CD8-positive, alpha-beta memory T cell (primary cell): ENCODE measurements at regions not wholly inside any gene's neighbourhood (a gene's known extent, or its start where the extent isn't known, plus 50 kb on each side); places are given as distances from the start of the nearest gene placed in this dataset.

ENCODE experiments used
- CTCF ChIA-PET: fragments of 350-600 bp; sonication (Branson Sonifier 250); formaldehyde crosslinking; loops from one replicate; lab custom pipeline; 2021; ENCODE audit warnings: antibody characterized with exemption; lab: Charles Lee
- POLR2A ChIA-PET: fragments of 350-600 bp; sonication (Branson Sonifier 250); formaldehyde crosslinking; loops from one replicate; lab custom pipeline; 2021; ENCODE audit warnings: antibody characterized with exemption; lab: Charles Lee
- DNase-seq, 5 donors: peaks; one replicate each; pipeline versions ENCODE4 v3.0.0 to v3.0.0-alpha.2; 2020 to 2022; ENCODE audit warnings: mixed read lengths in 1 of 5
- H3K27ac ChIP-seq: one replicate; pipeline ENCODE4 v1.7.0; 2013; ENCODE audit warnings: low read depth, mild to moderate bottlenecking, low read length, moderate library complexity
- H3K27me3 ChIP-seq: 2 replicates; pipeline ENCODE4 v1.7.0; 2013; ENCODE audit warnings: low read length, mild to moderate bottlenecking; ENCODE audit not compliant: insufficient read depth, poor library complexity, severe bottlenecking
- H3K36me3 ChIP-seq: 2 replicates; pipeline ENCODE4 v1.7.0; 2013; ENCODE audit warnings: mild to moderate bottlenecking, low read length, moderate library complexity; ENCODE audit not compliant: insufficient read depth
- H3K4me1 ChIP-seq: 2 replicates; pipeline ENCODE4 v1.7.0; 2013; ENCODE audit warnings: mild to moderate bottlenecking, low read length, moderate library complexity; ENCODE audit not compliant: insufficient read depth
- H3K4me3 ChIP-seq: 2 replicates; pipeline ENCODE4 v1.7.0; 2013; ENCODE audit warnings: mild to moderate bottlenecking, low read length
- H3K9me3 ChIP-seq: 2 replicates; pipeline ENCODE4 v1.7.0; 2013; ENCODE audit warnings: mild to moderate bottlenecking, low read length
- H3K27ac Mint-ChIP-seq, 8 donors: one replicate each; pipeline ENCODE4 v1.8.0; 2020 to 2021; ENCODE audit warnings: mixed read lengths in 8 of 8, mild to moderate bottlenecking in 6 of 8, inconsistent platforms in 3 of 8, moderate library complexity in 3 of 8
- H3K27me3 Mint-ChIP-seq, 2 donors: one replicate each; pipeline ENCODE4 v1.8.0; 2020 to 2021; ENCODE audit warnings: mixed read lengths in 2 of 2, mild to moderate bottlenecking in 1 of 2, moderate library complexity in 1 of 2
- H3K36me3 Mint-ChIP-seq, 3 donors: one replicate each; pipeline ENCODE4 v1.8.0; 2020 to 2021; ENCODE audit warnings: mixed read lengths in 3 of 3, inconsistent platforms in 1 of 3, mild to moderate bottlenecking in 1 of 3
- H3K4me1 Mint-ChIP-seq, 3 donors: one replicate each; pipeline ENCODE4 v1.8.0; 2020 to 2021; ENCODE audit warnings: mixed read lengths in 3 of 3, inconsistent platforms in 1 of 3, mild to moderate bottlenecking in 1 of 3
- H3K4me3 Mint-ChIP-seq, 7 donors: one replicate each; pipeline ENCODE4 v1.8.0; 2020 to 2021; ENCODE audit warnings: mixed read lengths in 7 of 7, mild to moderate bottlenecking in 6 of 7, moderate library complexity in 4 of 7, inconsistent platforms in 2 of 7
- H3K9me3 Mint-ChIP-seq, 5 donors: one replicate each; pipeline ENCODE4 v1.8.0; 2020 to 2022; ENCODE audit warnings: mixed read lengths in 5 of 5, mild to moderate bottlenecking in 3 of 5, moderate library complexity in 2 of 5, inconsistent platforms in 1 of 5

DNA sequence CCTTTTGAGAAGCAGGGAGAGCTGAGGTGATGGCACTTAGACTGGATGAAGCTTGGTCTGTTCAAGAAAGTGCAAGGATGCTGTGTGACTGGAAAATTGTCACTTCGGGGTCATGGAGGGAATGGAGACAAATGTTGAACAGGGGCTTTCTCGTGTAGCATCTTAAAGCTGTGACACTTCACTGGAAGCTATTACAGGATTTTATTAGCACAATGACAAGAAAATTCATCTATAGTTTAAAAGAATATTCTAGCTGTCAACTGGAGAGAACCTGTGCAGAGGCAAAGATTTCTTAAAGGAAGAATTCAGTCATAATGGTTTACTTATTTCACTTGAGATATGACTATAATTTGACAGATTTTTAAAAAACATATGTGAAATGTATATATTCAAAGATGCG lies 963.9 kb upstream of the ZEB2 start:
- Mint-ChIP-seq H3K4me3 (no peak overlapping the region), H3K27me3 (no peaks in the 10 kb centered on the region), H3K27ac (no peak overlapping the region), H3K4me1 (no peaks in the 10 kb centered on the region), H3K36me3 (no peaks in the 10 kb centered on the region), H3K9me3 (no peaks in the 10 kb centered on the region)
- H3K27me3 ChIP-seq: no peaks in the 10 kb centered on the region
- POLR2A ChIA-PET: no interaction called here
- no peak overlapping the region for H3K4me3 ChIP-seq
- no peak for DNase-seq
- H3K9me3 ChIP-seq: no peaks in the 10 kb centered on the region
- H3K36me3 ChIP-seq: no peaks in the 10 kb centered on the region
- H3K4me1 ChIP-seq: no peaks in the 10 kb centered on the region
- no peak overlapping the region for H3K27ac ChIP-seq
- CTCF ChIA-PET: no interaction called here

DNA sequence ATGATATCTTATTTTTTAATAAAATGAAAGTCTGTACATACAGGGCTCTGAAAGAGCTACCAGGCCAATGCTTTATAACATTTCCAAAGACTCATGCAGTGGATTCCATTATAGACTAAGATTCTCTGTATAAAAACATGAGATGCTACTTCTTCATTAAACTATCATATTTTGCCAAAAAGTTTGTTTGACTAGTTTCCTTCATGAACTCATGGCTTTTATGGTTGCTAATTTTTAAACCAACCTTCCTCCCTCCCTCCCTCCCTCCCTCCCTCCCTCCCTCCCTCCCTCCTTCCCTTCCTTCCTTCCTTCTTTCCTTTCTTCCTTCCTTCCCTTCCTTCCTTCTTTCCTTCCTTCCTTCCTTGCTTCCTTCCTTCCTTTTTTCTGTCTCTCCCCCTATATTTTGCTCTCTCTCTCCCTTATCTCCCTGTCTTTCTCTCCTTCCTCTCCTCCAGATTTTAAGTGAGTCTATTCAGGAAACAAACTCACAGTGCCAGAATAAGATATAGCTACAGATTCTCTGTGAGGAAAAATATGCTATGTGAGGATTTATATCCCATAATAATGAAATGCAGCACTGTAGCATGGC lies 961.5 kb upstream of the ZEB2 start:
- Histone ChIP-seq H3K27me3 (no peaks in the 10 kb centered on the region), H3K27ac (no peak overlapping the region), H3K4me3 (no peak overlapping the region), H3K4me1 (no peaks in the 10 kb centered on the region), H3K9me3 (no peaks in the 10 kb centered on the region), H3K36me3 (no peaks in the 10 kb centered on the region)
- H3K9me3 Mint-ChIP-seq: no peaks in the 10 kb centered on the region
- no peak overlapping the region for H3K4me3 Mint-ChIP-seq
- no peaks in the 10 kb centered on the region for H3K4me1 Mint-ChIP-seq
- CTCF ChIA-PET: no interaction called here
- H3K36me3 Mint-ChIP-seq: no peaks in the 10 kb centered on the region
- POLR2A ChIA-PET: no interaction called here
- no peak for DNase-seq
- H3K27ac Mint-ChIP-seq: peak overlapping the region in 1 of 8 donors; percentile 1
- no peaks in the 10 kb centered on the region for H3K27me3 Mint-ChIP-seq

DNA sequence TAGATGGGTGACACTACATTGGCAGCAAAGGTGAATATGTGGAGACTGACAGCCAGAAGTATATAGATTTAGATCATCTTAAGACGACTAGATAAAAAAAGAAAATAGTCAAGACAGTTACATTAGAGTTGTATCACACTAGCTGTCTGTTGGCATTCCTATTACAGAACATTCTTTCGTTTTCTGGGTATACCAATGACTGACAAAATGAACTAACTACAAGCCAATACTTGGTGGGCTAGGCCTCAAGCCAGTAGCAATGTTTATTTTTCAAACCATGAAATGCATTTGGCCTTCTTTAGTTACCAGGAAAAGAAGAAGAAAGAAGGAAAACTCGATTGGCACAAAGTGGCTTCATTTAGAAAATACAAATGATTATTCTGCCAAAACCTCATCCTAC lies 944.9 kb upstream of the ZEB2 start:
- no peaks in the 10 kb centered on the region for H3K27me3 ChIP-seq
- CTCF ChIA-PET: no interaction called here
- Mint-ChIP-seq H3K9me3 (peaks cover 0 to 5% (median 2%) of the 10 kb centered on the region in 5 donors), H3K36me3 (no peaks in the 10 kb centered on the region), H3K27ac (no peak overlapping the region), H3K27me3 (no peaks in the 10 kb centered on the region), H3K4me3 (no peak overlapping the region), H3K4me1 (no peaks in the 10 kb centered on the region)
- no peak overlapping the region for H3K27ac ChIP-seq
- no peaks in the 10 kb centered on the region for H3K9me3 ChIP-seq
- no peaks in the 10 kb centered on the region for H3K4me1 ChIP-seq
- H3K36me3 ChIP-seq: no peaks in the 10 kb centered on the region
- POLR2A ChIA-PET: no interaction called here
- no peak overlapping the region for H3K4me3 ChIP-seq
- DNase-seq: no peak

DNA sequence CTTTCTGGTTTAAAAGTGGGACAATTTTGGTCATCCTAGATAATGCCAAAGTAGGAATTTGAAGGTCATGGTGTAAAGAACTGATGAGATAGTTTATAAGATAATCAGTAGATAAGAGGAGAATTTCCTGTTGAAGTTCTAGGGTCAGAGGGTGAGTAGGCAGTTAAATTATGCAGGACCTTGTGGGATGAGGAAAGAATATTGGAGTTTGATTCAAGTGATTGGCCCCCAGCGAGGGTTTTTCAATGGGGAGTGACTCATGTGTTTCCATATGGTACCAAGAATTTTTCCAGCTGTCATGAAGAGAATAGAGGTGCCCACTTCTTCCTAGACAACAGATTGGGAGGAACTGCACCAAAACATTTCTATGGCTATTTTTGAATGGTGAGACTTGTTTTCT lies 940.2 kb upstream of the ZEB2 start:
- Histone ChIP-seq H3K4me3 (no peak overlapping the region), H3K9me3 (no peaks in the 10 kb centered on the region), H3K36me3 (no peaks in the 10 kb centered on the region), H3K4me1 (no peaks in the 10 kb centered on the region), H3K27ac (no peak overlapping the region), H3K27me3 (no peaks in the 10 kb centered on the region)
- ChIA-PET CTCF (no interaction called here), POLR2A (no interaction called here)
- Mint-ChIP-seq H3K27ac (no peak overlapping the region), H3K36me3 (no peaks in the 10 kb centered on the region), H3K27me3 (peaks cover 0 to 1% of the 10 kb centered on the region in 2 donors), H3K4me3 (no peak overlapping the region), H3K9me3 (peaks cover 0 to 8% (median 2%) of the 10 kb centered on the region in 5 donors), H3K4me1 (no peaks in the 10 kb centered on the region)
- no peak for DNase-seq

DNA sequence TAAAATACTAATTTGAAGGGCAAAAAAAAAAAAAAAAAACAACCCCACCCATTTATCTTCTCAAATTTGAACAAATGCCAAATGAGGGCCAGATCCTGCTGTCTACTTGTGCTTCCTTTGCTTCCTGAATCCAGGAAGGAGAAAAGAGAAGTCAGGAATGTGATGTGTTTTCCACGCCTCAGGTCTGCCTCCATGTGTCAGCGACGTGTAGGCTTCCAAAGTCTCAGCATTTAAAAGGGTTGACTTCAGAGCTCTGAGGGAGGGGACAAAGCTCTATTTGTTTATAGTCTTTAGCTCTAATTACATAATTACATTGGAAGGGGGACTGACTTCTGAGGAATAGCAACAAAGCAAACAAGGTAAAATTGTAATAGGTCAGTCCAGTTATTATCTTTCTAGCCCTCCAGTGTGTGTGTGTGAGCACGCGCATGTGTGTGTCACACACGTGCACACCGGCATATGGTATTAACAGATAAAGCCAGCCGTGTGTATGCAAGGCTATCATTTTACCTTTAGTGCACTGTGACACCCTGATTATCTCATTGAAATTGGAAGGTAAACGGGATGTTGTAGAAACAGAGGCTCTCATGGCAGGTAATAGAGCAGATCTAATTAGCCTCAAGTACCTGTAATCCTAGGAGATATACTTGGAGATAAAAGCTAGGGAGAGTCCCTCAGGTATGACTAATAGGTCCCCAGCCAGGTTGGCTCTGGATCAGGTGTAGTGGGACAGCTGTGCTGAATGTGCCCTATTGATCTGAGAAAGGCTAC lies 911.4 kb upstream of the ZEB2 start:
- no peak for DNase-seq
- H3K27me3 ChIP-seq: no peaks in the 10 kb centered on the region
- no peaks in the 10 kb centered on the region for H3K9me3 ChIP-seq
- no peaks in the 10 kb centered on the region for H3K36me3 Mint-ChIP-seq
- no peaks in the 10 kb centered on the region for H3K4me1 Mint-ChIP-seq
- POLR2A ChIA-PET: no interaction called here
- H3K36me3 ChIP-seq: no peaks in the 10 kb centered on the region
- no peak overlapping the region for H3K4me3 ChIP-seq
- no peak overlapping the region for H3K27ac ChIP-seq
- H3K9me3 Mint-ChIP-seq: peaks cover 0 to 3% (median 0%) of the 10 kb centered on the region in 5 donors
- H3K27me3 Mint-ChIP-seq: no peaks in the 10 kb centered on the region
- CTCF ChIA-PET: no interaction called here
- H3K4me1 ChIP-seq: no peaks in the 10 kb centered on the region
- H3K27ac Mint-ChIP-seq: no peak overlapping the region
- no peak overlapping the region for H3K4me3 Mint-ChIP-seq

DNA sequence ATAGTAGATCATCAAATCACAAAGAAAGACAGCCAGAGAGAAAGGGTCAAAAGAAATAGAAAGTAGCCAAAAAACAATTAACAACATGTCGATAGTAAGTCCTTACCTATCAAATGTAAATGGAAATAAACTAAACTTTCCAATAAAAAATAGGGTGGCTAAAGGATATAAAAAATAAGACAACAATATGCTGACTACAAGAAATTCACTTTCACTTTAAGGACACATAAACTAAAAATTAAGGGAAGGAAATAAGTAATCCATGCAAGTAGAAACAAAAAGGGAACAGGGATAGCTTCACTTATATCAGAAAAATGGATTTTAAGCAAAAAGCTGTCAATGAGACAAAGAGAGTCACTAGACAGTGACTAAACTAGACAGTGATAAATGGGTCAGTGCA lies 903.9 kb upstream of the ZEB2 start:
- Mint-ChIP-seq H3K27ac (no peak overlapping the region), H3K4me1 (no peaks in the 10 kb centered on the region), H3K4me3 (no peak overlapping the region), H3K9me3 (peaks cover 7 to 15% (median 14%) of the 10 kb centered on the region in 5 donors), H3K27me3 (no peaks in the 10 kb centered on the region), H3K36me3 (no peaks in the 10 kb centered on the region)
- no peaks in the 10 kb centered on the region for H3K27me3 ChIP-seq
- ChIA-PET POLR2A (no interaction called here), CTCF (no interaction called here)
- no peak overlapping the region for H3K27ac ChIP-seq
- H3K36me3 ChIP-seq: no peaks in the 10 kb centered on the region
- no peak for DNase-seq
- H3K4me1 ChIP-seq: no peaks in the 10 kb centered on the region
- H3K9me3 ChIP-seq: no peaks in the 10 kb centered on the region
- no peak overlapping the region for H3K4me3 ChIP-seq

DNA sequence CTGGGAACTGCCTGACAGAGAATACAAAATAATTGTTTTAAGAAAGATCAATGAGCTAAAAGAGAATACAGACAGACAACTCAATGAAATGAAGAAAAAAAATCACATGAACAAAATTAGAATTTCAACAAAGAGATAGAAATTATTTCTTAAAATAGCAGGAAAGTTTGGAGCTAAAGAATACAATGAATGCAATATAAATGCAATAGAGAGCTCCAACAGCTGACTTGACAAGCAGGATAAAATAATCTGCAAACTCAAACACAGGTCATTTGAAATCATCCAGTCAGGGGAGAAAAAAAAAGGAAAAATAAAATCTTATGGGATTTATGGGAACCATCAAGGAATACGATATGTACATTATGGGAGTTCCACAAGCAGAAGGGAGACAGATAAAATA lies 902.7 kb upstream of the ZEB2 start:
- H3K4me1 ChIP-seq: no peaks in the 10 kb centered on the region
- no peaks in the 10 kb centered on the region for H3K36me3 ChIP-seq
- Mint-ChIP-seq H3K4me1 (no peaks in the 10 kb centered on the region), H3K27me3 (peaks cover 0 to 2% of the 10 kb centered on the region in 2 donors), H3K27ac (no peak overlapping the region), H3K36me3 (no peaks in the 10 kb centered on the region), H3K4me3 (no peak overlapping the region), H3K9me3 (peaks cover 8 to 15% (median 14%) of the 10 kb centered on the region in 5 donors)
- H3K27ac ChIP-seq: no peak overlapping the region
- CTCF ChIA-PET: no interaction called here
- no peak for DNase-seq
- POLR2A ChIA-PET: no interaction called here
- H3K4me3 ChIP-seq: no peak overlapping the region
- no peaks in the 10 kb centered on the region for H3K9me3 ChIP-seq
- no peaks in the 10 kb centered on the region for H3K27me3 ChIP-seq

DNA sequence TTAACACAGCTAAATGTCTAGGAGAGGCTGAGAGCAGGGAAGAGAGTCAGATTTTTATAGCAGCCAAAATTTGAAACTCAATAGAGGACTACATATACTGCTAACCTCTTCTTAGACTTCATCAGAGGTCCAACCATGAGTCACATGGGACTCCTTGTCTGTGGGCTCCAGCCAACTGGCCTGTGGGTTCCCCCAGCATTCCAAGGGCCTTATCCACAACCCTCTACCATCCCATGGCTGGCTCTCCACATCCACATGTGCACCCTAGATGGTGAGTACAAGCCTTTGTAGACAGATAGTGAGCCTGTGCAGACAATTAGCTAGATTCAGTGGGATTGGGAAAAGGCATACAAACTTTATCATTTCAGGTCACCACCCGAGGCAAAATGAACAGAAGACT lies 901.9 kb upstream of the ZEB2 start:
- Histone ChIP-seq H3K36me3 (no peaks in the 10 kb centered on the region), H3K4me1 (no peaks in the 10 kb centered on the region), H3K27me3 (no peaks in the 10 kb centered on the region), H3K9me3 (no peaks in the 10 kb centered on the region), H3K4me3 (no peak overlapping the region), H3K27ac (no peak overlapping the region)
- H3K9me3 Mint-ChIP-seq: peaks cover 8 to 15% (median 14%) of the 10 kb centered on the region in 5 donors
- H3K4me1 Mint-ChIP-seq: no peaks in the 10 kb centered on the region
- no peak for DNase-seq
- H3K27ac Mint-ChIP-seq: no peak overlapping the region
- H3K27me3 Mint-ChIP-seq: peaks cover 0 to 2% of the 10 kb centered on the region in 2 donors
- ChIA-PET CTCF (no interaction called here), POLR2A (no interaction called here)
- H3K36me3 Mint-ChIP-seq: no peaks in the 10 kb centered on the region
- no peak overlapping the region for H3K4me3 Mint-ChIP-seq
